Lung (tissue), 11 donors: ENCODE measurements at regions not wholly inside any gene's neighbourhood (a gene's known extent, or its start where the extent isn't known, plus 50 kb on each side); places are given as distances from the start of the nearest gene placed in this dataset.

Experiments
- ATAC-seq: fragments of 200-7000 bp; cut with Tn5 transposase; one replicate; pipeline ENCODE4 v1.9.1; 2020; ENCODE audit warnings: moderate number of reproducible peaks; ENCODE audit not compliant: insufficient read depth, low FRiP score
- DNase-seq, 3 donors: peaks; one replicate each; pipeline ENCODE4 v3.0.0-alpha.2; 2013 to 2017
- H3K27ac ChIP-seq, 2 donors: one replicate each; pipeline ENCODE4 v1.5.1; 2013; ENCODE audit warnings: mild to moderate bottlenecking in 2 of 2, moderate library complexity in 2 of 2, control low read depth in 1 of 2, inconsistent platforms in 1 of 2, low read depth in 1 of 2, low read length in 1 of 2
- H3K27me3 ChIP-seq, 3 donors: one replicate each; pipeline ENCODE4 v1.5.1; 2013; ENCODE audit warnings: low read length in 2 of 3; ENCODE audit not compliant: control insufficient read depth in 3 of 3, insufficient read depth in 3 of 3
- H3K36me3 ChIP-seq, 4 donors: one replicate each; pipeline ENCODE4 v1.5.1; 2013; ENCODE audit warnings: low read length in 4 of 4, mild to moderate bottlenecking in 1 of 4, moderate library complexity in 1 of 4; ENCODE audit not compliant: control insufficient read depth in 4 of 4, insufficient read depth in 4 of 4
- H3K4me1 ChIP-seq, 5 donors: one replicate each; pipeline ENCODE4 v1.5.1; 2013; ENCODE audit warnings: low read length in 5 of 5, mild to moderate bottlenecking in 2 of 5, moderate library complexity in 1 of 5; ENCODE audit not compliant: control insufficient read depth in 5 of 5, insufficient read depth in 5 of 5
- H3K4me3 ChIP-seq: one replicate; pipeline ENCODE4 v1.5.1; 2013; ENCODE audit warnings: mild to moderate bottlenecking, control low read depth, moderate library complexity
- H3K9ac ChIP-seq, 2 donors: one replicate each; pipeline ENCODE4 v1.5.1; 2013; ENCODE audit warnings: low read length in 2 of 2, control low read depth in 1 of 2; ENCODE audit not compliant: insufficient read depth in 1 of 2
- H3K9me3 ChIP-seq, 4 donors: one replicate each; pipeline ENCODE4 v1.5.1; 2013; ENCODE audit warnings: low read length in 3 of 4, mild to moderate bottlenecking in 1 of 4, moderate library complexity in 1 of 4; ENCODE audit not compliant: control insufficient read depth in 4 of 4, insufficient read depth in 3 of 4
- CTCF ChIP-seq: IDR thresholded peaks from 2 replicates; pipeline ENCODE4 v1.5.1; 2012; ENCODE audit warnings: mild to moderate bottlenecking; ENCODE audit errors: control extremely low read depth, extremely low read depth
- WGBS, 2 donors: extraction: QIAGEN DNeasy Blood & Tissue Kit; methylation state at CpG; one replicate each; pipeline ENCODE4 v1.1.7; 2013; 5-methylcytosine and 5-hydroxymethylcytosine counted together
- donor health status: control.
- donor health status: control.
- donor health status: Bipolar disorder and iron deficiency.
- donor health status: healthy.
- donor health status: DM: yes; HTN: yes; CAD: no.

- no peaks in the 10 kb centered on the region for H3K36me3 ChIP-seq
- no peak for TF ChIP-seq CTCF
- no peak for ATAC-seq
- H3K4me1 ChIP-seq = no peaks in the 10 kb centered on the region
- H3K27me3 ChIP-seq = no peaks in the 10 kb centered on the region
- no peaks in the 10 kb centered on the region for H3K9me3 ChIP-seq
- no peak for DNase-seq
- H3K4me3 ChIP-seq = no peak overlapping the region
- no peak overlapping the region for H3K27ac ChIP-seq
- WGBS, 2 donors = 75 to 78% methylated on average over 7 of the region's 7 CpGs
- H3K9ac ChIP-seq = no peak overlapping the region
These were observed 452.6 kb upstream of the CAMK1G start for GRCh38 chr1:209130886-209131285.

- Histone ChIP-seq H3K4me3 (no peak overlapping the region), H3K27ac (no peak overlapping the region), H3K36me3 (no peaks in the 10 kb centered on the region), H3K9me3 (no peaks in the 10 kb centered on the region), H3K4me1 (no peaks in the 10 kb centered on the region), H3K9ac (no peak overlapping the region), H3K27me3 (no peaks in the 10 kb centered on the region)
- ATAC-seq = no peak
- no peak for DNase-seq
- WGBS, 2 donors = 88 to 93% methylated on average over 17 of the region's 17 CpGs
- TF ChIP-seq CTCF = no peak
These were observed 450.6 kb upstream of the CAMK1G start for GRCh38 chr1:209132736-209133467.

GRCh38 chr1:209134001-209134400, 449.5 kb upstream of the CAMK1G start:
- ATAC-seq = no peak
- Histone ChIP-seq H3K4me3 (no peak overlapping the region), H3K27me3 (no peaks in the 10 kb centered on the region), H3K4me1 (no peaks in the 10 kb centered on the region), H3K9ac (no peak overlapping the region), H3K9me3 (no peaks in the 10 kb centered on the region), H3K36me3 (no peaks in the 10 kb centered on the region), H3K27ac (no peak overlapping the region)
- 71 to 79% methylated on average over 5 of the region's 5 CpGs for WGBS, 2 donors
- TF ChIP-seq CTCF = no peak
- DNase-seq = no peak

GRCh38 chr1:209143916-209144315, 439.6 kb upstream of the CAMK1G start:
- H3K4me1 ChIP-seq = no peaks in the 10 kb centered on the region
- ATAC-seq = no peak
- no peak for TF ChIP-seq CTCF

More at GRCh38 chr1:209143916-209144315, 439.6 kb upstream of the CAMK1G start:
- 81 to 83% methylated on average over 1 of the region's 1 CpG for WGBS, 2 donors
- H3K9me3 ChIP-seq = no peaks in the 10 kb centered on the region
- no peak overlapping the region for H3K27ac ChIP-seq
- no peaks in the 10 kb centered on the region for H3K36me3 ChIP-seq
- H3K4me3 ChIP-seq = no peak overlapping the region
- no peak for DNase-seq
- H3K27me3 ChIP-seq = no peaks in the 10 kb centered on the region
- no peak overlapping the region for H3K9ac ChIP-seq
